MM.1S (cell line): ENCODE measurements at regions not wholly inside any gene's neighbourhood (a gene's known extent, or its start where the extent isn't known, plus 50 kb on each side); places are given as distances from the start of the nearest gene placed in this dataset.
"Not testable (repeated sequence)": the region's sequence is repeated elsewhere in the genome, so short reads cannot be mapped to it uniquely, and the experiment has no call there.

Experiments used
- CTCF ChIP-seq: fragments of 300-600 bp; sonication (generic); IDR thresholded peaks from 2 replicates; pipeline ENCODE4 v1.5.1; 2016; ENCODE audit warnings: antibody characterized with exemption, low read length, mixed read lengths
- EZH2 ChIP-seq: fragments of 300-600 bp; sonication (generic); optimal IDR thresholded peaks from 2 replicates; pipeline ENCODE3; 2017; ENCODE audit warnings: low read depth, mild to moderate bottlenecking, antibody characterized with exemption, low read length, mixed read lengths
- EZH2phosphoT487 ChIP-seq: fragments of 300-600 bp; sonication (generic); IDR thresholded peaks from 2 replicates; pipeline ENCODE4 v1.6.1; 2018; ENCODE audit warnings: antibody characterized with exemption, low read length

DNA sequence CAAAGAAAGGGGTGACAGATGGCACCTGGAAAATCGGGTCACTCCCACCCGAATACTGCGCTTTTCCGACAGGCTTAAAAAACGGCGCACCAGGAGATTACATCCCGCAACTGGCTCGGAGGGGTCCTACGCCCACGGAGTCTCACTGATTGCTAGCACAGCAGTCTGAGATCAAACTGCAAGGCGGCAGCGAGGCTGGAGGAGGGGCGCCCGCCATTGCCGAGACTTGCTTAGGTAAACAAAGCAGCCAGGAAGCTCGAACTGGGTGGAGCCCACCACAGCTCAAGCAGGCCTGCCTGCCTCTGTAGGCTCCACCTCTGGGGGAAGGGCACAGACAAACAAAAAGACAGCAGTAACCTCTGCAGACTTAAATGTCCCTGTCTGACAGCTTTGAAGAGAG is 225.2 kb upstream of the ADCY2 start:
- not testable (repeated sequence) for TF ChIP-seq CTCF, EZH2phosphoT487, EZH2
